Skeletal muscle cell (primary cell): ENCODE measurements at regions not wholly inside any gene's neighbourhood (a gene's known extent, or its start where the extent isn't known, plus 50 kb on each side); places are given as distances from the start of the nearest gene placed in this dataset.
A peak's percentile ranks its signal among the peaks of the same experiment; 100 is the strongest.

ENCODE experiments used
- DNase-seq: peaks from one replicate; pipeline ENCODE4 v3.0.0-alpha.2; 2010; ENCODE audit warnings: low read depth
- H3K4me3 ChIP-seq: 2 replicates; pipeline ENCODE4 v1.5.1; 2011; ENCODE audit warnings: low read depth, mild to moderate bottlenecking, control low read depth, low read length, moderate library complexity

GRCh38 chr9:24488896-24489295, 56.8 kb downstream of the IZUMO3 start:
- no peak overlapping the region for H3K4me3 ChIP-seq
- DNase-seq = no peak

- no peak for DNase-seq
- H3K4me3 ChIP-seq = no peak overlapping the region
These were observed 57.8 kb downstream of the IZUMO3 start for GRCh38 chr9:24487946-24488345.

- no peak overlapping the region for H3K4me3 ChIP-seq
- peak; percentile 75 for DNase-seq
These were observed 58.3 kb downstream of the IZUMO3 start for GRCh38 chr9:24487250-24487861.

- peak; percentile 75 for DNase-seq
- H3K4me3 ChIP-seq = no peak overlapping the region
These were observed 66.2 kb downstream of the IZUMO3 start for GRCh38 chr9:24479361-24480059.

GRCh38 chr9:24464319-24464951, 81.3 kb downstream of the IZUMO3 start:
- peak; percentile 75 for DNase-seq
- no peak overlapping the region for H3K4me3 ChIP-seq

GRCh38 chr9:24462951-24463350, 82.7 kb downstream of the IZUMO3 start:
- DNase-seq = no peak

GRCh38 chr9:24460781-24461180, 84.9 kb downstream of the IZUMO3 start:
- H3K4me3 ChIP-seq = no peak overlapping the region
- DNase-seq = no peak

More at GRCh38 chr9:24462951-24463350, 82.7 kb downstream of the IZUMO3 start:
- H3K4me3 ChIP-seq = no peak overlapping the region

GRCh38 chr9:24459953-24460352, 85.7 kb downstream of the IZUMO3 start:
- no peak for DNase-seq
- no peak overlapping the region for H3K4me3 ChIP-seq

- DNase-seq = no peak
- H3K4me3 ChIP-seq = no peak overlapping the region
These were observed 94.4 kb downstream of the IZUMO3 start for GRCh38 chr9:24451346-24451745.

- no peak for DNase-seq
- H3K4me3 ChIP-seq = no peak overlapping the region
These were observed 95.7 kb downstream of the IZUMO3 start for GRCh38 chr9:24449976-24450375.

- DNase-seq = no peak
- H3K4me3 ChIP-seq = no peak overlapping the region
These were observed 106.2 kb downstream of the IZUMO3 start for GRCh38 chr9:24439456-24439855.

- H3K4me3 ChIP-seq = no peak overlapping the region
- no peak for DNase-seq
These were observed 106.8 kb downstream of the IZUMO3 start for GRCh38 chr9:24438876-24439275.

- DNase-seq = no peak
These were observed 108.9 kb downstream of the IZUMO3 start for GRCh38 chr9:24436761-24437160.

GRCh38 chr9:24434183-24434582, 111.5 kb downstream of the IZUMO3 start:
- no peak overlapping the region for H3K4me3 ChIP-seq

More at GRCh38 chr9:24436761-24437160, 108.9 kb downstream of the IZUMO3 start:
- H3K4me3 ChIP-seq = no peak overlapping the region

GRCh38 chr9:24416136-24416535, 129.6 kb downstream of the IZUMO3 start:
- DNase-seq = peak; percentile 29
- H3K4me3 ChIP-seq = no peak overlapping the region

More at GRCh38 chr9:24434183-24434582, 111.5 kb downstream of the IZUMO3 start:
- no peak for DNase-seq

- H3K4me3 ChIP-seq = no peak overlapping the region
- DNase-seq = peak; percentile 47
These were observed 132.0 kb downstream of the IZUMO3 start for GRCh38 chr9:24413651-24414050.

GRCh38 chr9:24398466-24398865, 147.2 kb downstream of the IZUMO3 start:
- no peak for DNase-seq
- no peak overlapping the region for H3K4me3 ChIP-seq

GRCh38 chr9:24391095-24391494, 154.6 kb downstream of the IZUMO3 start:
- H3K4me3 ChIP-seq = no peak overlapping the region
- DNase-seq = no peak

- no peak overlapping the region for H3K4me3 ChIP-seq
- DNase-seq = no peak
These were observed 160.6 kb downstream of the IZUMO3 start for GRCh38 chr9:24385077-24385476.

- no peak overlapping the region for H3K4me3 ChIP-seq
- DNase-seq = peak; percentile 68
These were observed 163.1 kb downstream of the IZUMO3 start for GRCh38 chr9:24382566-24382965.

- no peak overlapping the region for H3K4me3 ChIP-seq
- no peak for DNase-seq
These were observed 164.5 kb downstream of the IZUMO3 start for GRCh38 chr9:24381205-24381604.
